ENCODE measurements at regions not wholly inside any gene's neighbourhood (a gene's known extent, or its start where the extent isn't known, plus 50 kb on each side); places are given as distances from the start of the nearest gene placed in this dataset.
A peak's percentile ranks its signal among the peaks of the same experiment; 100 is the strongest.

DNA sequence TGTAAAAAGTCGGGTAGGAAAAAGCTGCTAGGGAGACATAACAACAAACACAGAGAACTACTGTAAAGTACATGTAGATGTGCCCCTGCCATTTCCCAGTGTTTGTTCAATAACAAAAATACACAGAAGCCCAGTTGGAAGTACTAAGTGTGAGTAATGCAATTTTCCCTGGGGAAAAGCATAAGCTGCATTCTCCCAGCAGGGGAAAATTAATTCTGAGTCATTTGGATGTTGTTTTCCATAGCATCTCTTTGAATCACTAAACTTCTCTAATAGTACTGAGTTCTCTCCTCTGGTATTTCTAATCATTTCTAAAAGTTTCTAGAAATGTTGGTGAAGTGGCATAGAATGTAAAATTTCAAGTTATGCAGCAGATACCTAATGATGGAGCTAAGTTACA, 1114.9 kb downstream of the C4orf33 start:
- POLR2A ChIA-PET, result no interaction called here
- Mint-ChIP-seq H3K36me3 (ENCODE audit: low read depth) (no peaks in the 10 kb centered on the region), H3K4me3 (no peak overlapping the region), H3K4me1 (ENCODE audit: low read depth) (no peaks in the 10 kb centered on the region), H3K27ac (no peak overlapping the region), H3K27me3 (no peaks in the 10 kb centered on the region), H3K9me3 (peaks cover 2% of the 10 kb centered on the region)
- ATAC-seq (ENCODE audit: poor library complexity), result no peak
- Histone ChIP-seq H3K4me3 (ENCODE audit: low read length) (no peak overlapping the region), H3K4me1 (ENCODE audit: insufficient read depth, low read length) (no peaks in the 10 kb centered on the region), H3K36me3 (ENCODE audit: insufficient read depth, low read length) (no peaks in the 10 kb centered on the region), H3K27ac (ENCODE audit: low read depth in 1 of 2, low read length in 2 of 2) (no peak overlapping the region), H3K27me3 (ENCODE audit: control insufficient read depth in 1 of 2, insufficient read depth in 2 of 2, low read length in 2 of 2) (no peaks in the 10 kb centered on the region), H3K9me3 (ENCODE audit: control insufficient read depth in 1 of 2, insufficient read depth in 1 of 2, low read length in 2 of 2) (no peaks in the 10 kb centered on the region)
- CTCF ChIA-PET, result no interaction called here
- DNase-seq, result no peak
- TF ChIP-seq, protein P1, sequence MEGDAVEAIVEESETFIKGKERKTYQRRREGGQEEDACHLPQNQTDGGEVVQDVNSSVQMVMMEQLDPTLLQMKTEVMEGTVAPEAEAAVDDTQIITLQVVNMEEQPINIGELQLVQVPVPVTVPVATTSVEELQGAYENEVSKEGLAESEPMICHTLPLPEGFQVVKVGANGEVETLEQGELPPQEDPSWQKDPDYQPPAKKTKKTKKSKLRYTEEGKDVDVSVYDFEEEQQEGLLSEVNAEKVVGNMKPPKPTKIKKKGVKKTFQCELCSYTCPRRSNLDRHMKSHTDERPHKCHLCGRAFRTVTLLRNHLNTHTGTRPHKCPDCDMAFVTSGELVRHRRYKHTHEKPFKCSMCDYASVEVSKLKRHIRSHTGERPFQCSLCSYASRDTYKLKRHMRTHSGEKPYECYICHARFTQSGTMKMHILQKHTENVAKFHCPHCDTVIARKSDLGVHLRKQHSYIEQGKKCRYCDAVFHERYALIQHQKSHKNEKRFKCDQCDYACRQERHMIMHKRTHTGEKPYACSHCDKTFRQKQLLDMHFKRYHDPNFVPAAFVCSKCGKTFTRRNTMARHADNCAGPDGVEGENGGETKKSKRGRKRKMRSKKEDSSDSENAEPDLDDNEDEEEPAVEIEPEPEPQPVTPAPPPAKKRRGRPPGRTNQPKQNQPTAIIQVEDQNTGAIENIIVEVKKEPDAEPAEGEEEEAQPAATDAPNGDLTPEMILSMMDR (IDR thresholded peaks at IDR 0.05), result no peak
- intact Hi-C loops (cut with DNase I, micrococcal nuclease), result no loop called here

DNA sequence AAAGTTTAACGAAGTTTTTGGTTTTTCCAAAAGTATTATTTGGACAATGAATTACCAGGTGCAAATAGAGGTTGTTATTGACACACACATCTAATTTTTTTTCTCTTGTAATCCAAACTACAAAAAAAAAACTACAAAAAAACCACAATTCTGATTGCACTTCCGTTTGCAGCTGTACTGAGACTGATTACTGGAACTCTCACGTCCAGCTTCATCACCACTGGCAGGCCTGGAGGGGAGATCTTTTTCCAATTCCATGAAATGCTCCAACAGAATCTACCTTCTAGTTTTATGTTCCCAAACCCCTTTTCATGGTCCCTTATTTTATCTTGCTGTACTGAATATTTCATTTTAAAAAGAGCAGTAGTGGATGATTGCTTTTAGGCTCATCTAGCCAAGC, 1118.3 kb downstream of the C4orf33 start:
- ChIA-PET CTCF (no interaction called here), POLR2A (no interaction called here)
- ATAC-seq (ENCODE audit: poor library complexity), result no peak
- intact Hi-C loops (cut with DNase I, micrococcal nuclease), result no loop called here
- Mint-ChIP-seq H3K36me3 (ENCODE audit: low read depth) (no peaks in the 10 kb centered on the region), H3K9me3 (peaks cover 2% of the 10 kb centered on the region), H3K4me1 (ENCODE audit: low read depth) (no peaks in the 10 kb centered on the region), H3K27me3 (no peaks in the 10 kb centered on the region), H3K27ac (no peak overlapping the region), H3K4me3 (no peak overlapping the region)
- TF ChIP-seq, protein P1 (IDR thresholded peaks at IDR 0.05), result no peak
- Histone ChIP-seq H3K4me3 (ENCODE audit: low read length) (no peak overlapping the region), H3K27me3 (ENCODE audit: control insufficient read depth in 1 of 2, insufficient read depth in 2 of 2, low read length in 2 of 2) (no peaks in the 10 kb centered on the region), H3K4me1 (ENCODE audit: insufficient read depth, low read length) (no peaks in the 10 kb centered on the region), H3K9me3 (ENCODE audit: control insufficient read depth in 1 of 2, insufficient read depth in 1 of 2, low read length in 2 of 2) (no peaks in the 10 kb centered on the region), H3K36me3 (ENCODE audit: insufficient read depth, low read length) (no peaks in the 10 kb centered on the region), H3K27ac (ENCODE audit: low read depth in 1 of 2, low read length in 2 of 2) (no peak overlapping the region)
- no peak for DNase-seq

DNA sequence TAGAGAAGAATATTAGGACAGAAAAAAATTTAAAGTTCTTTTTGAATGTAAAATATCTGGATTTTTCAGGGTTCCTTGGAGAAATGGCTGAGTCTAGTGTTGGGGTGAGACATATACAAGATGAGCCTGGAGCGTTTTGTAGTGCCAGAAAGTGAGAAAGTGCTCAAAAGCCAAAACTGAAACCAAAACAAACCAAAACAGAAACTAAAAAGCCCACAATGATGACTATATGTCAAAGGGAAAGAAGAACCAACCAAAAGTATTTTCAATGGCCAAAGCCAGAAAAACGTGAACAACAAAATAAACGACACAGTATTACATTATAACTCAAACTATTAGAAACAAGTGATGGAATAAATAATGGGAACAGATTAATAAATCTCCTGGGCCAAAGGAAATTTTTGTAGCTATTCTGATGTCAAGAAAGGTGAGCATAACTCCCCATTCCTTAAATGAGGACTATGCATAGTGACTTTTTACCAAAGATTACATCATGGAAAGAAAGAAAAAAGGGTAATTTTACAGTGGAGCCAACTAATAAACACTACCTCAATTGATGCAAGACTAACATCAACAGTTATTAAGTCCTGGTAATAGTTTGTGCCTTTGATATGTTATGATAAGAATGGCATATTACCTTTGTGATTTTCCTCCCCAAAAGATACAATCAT, 1137.6 kb downstream of the C4orf33 start:
- H3K4me3 Mint-ChIP-seq, result no peak overlapping the region
- H3K4me1 Mint-ChIP-seq (ENCODE audit: low read depth), result no peaks in the 10 kb centered on the region
- intact Hi-C loops (cut with DNase I, micrococcal nuclease), result no loop called here
- no peak overlapping the region for H3K27ac ChIP-seq (ENCODE audit: low read depth in 1 of 2, low read length in 2 of 2)
- TF ChIP-seq, protein P1 (IDR thresholded peaks at IDR 0.05), result no peak
- POLR2A ChIA-PET, result no interaction called here
- H3K27me3 ChIP-seq (ENCODE audit: control insufficient read depth in 1 of 2, insufficient read depth in 2 of 2, low read length in 2 of 2), result no peaks in the 10 kb centered on the region
- ATAC-seq (ENCODE audit: poor library complexity) (no peak), DNase-seq (peak in 2 of 14 experiments; percentile 14 to 52)
- no peaks in the 10 kb centered on the region for H3K9me3 ChIP-seq (ENCODE audit: control insufficient read depth in 1 of 2, insufficient read depth in 1 of 2, low read length in 2 of 2)
- H3K36me3 ChIP-seq (ENCODE audit: insufficient read depth, low read length), result no peaks in the 10 kb centered on the region
- no peak overlapping the region for H3K27ac Mint-ChIP-seq
- no peaks in the 10 kb centered on the region for H3K27me3 Mint-ChIP-seq
- no peaks in the 10 kb centered on the region for H3K4me1 ChIP-seq (ENCODE audit: insufficient read depth, low read length)
- H3K4me3 ChIP-seq (ENCODE audit: low read length), result no peak overlapping the region
- H3K36me3 Mint-ChIP-seq (ENCODE audit: low read depth), result no peaks in the 10 kb centered on the region
- CTCF ChIA-PET, result no interaction called here
- H3K9me3 Mint-ChIP-seq, result no peaks in the 10 kb centered on the region

All from CD4-positive, alpha-beta T cell (primary cell).